ENCODE measurements at regions not wholly inside any gene's neighbourhood (a gene's known extent, or its start where the extent isn't known, plus 50 kb on each side); places are given as distances from the start of the nearest gene placed in this dataset.
"Not testable (repeated sequence)": the region's sequence is repeated elsewhere in the genome, so short reads cannot be mapped to it uniquely, and the experiment has no call there.

- not testable (repeated sequence) for DNase-seq
Observed at GRCh38 chr21:25531538-25532250, 75.6 kb downstream of the MRPL39 start.

- no peak for DNase-seq
Observed at GRCh38 chr21:25528515-25528914, 78.8 kb downstream of the MRPL39 start.

- DNase-seq = no peak
Observed at GRCh38 chr21:25518491-25518911, 88.8 kb downstream of the MRPL39 start.

- no peak for DNase-seq
Observed at GRCh38 chr21:25515484-25516405, 91.5 kb downstream of the MRPL39 start.

GRCh38 chr21:25513810-25514209, 93.5 kb downstream of the MRPL39 start:
- no peak for DNase-seq

GRCh38 chr21:25512095-25513081, 94.9 kb downstream of the MRPL39 start:
- no peak for DNase-seq

GRCh38 chr21:25509862-25510261, 97.4 kb downstream of the MRPL39 start:
- no peak for DNase-seq

GRCh38 chr21:25508364-25508763, 98.9 kb downstream of the MRPL39 start:
- DNase-seq = no peak

GRCh38 chr21:25507522-25507921, 99.8 kb downstream of the MRPL39 start:
- no peak for DNase-seq

GRCh38 chr21:25506887-25507286, 100.4 kb downstream of the MRPL39 start:
- no peak for DNase-seq

- DNase-seq = no peak
Observed at GRCh38 chr21:25506261-25506660, 101.0 kb downstream of the MRPL39 start.

- no peak for DNase-seq
Observed at GRCh38 chr21:25503981-25504380, 103.3 kb downstream of the MRPL39 start.

GRCh38 chr21:25501996-25502665, 105.2 kb downstream of the MRPL39 start:
- no peak for DNase-seq

- no peak for DNase-seq
Observed at GRCh38 chr21:25501462-25501861, 105.8 kb downstream of the MRPL39 start.

GRCh38 chr21:25500598-25500997, 106.7 kb downstream of the MRPL39 start:
- DNase-seq = no peak

GRCh38 chr21:25496825-25497482, 110.3 kb downstream of the MRPL39 start:
- no peak for DNase-seq

- DNase-seq = no peak
Observed at GRCh38 chr21:25494804-25495203, 112.5 kb downstream of the MRPL39 start.

- no peak for DNase-seq
Observed at GRCh38 chr21:25493722-25494121, 113.6 kb downstream of the MRPL39 start.

- DNase-seq = no peak
Observed at GRCh38 chr21:25491267-25491666, 116.0 kb downstream of the MRPL39 start.

GRCh38 chr21:25490742-25491141, 116.5 kb downstream of the MRPL39 start:
- no peak for DNase-seq

- DNase-seq = no peak
Observed at GRCh38 chr21:25489673-25490072, 117.6 kb downstream of the MRPL39 start.

All from central memory CD4-positive, alpha-beta T cell (primary cell).